GM18498 (cell line): ENCODE measurements at regions not wholly inside any gene's neighbourhood (a gene's known extent, or its start where the extent isn't known, plus 50 kb on each side); places are given as distances from the start of the nearest gene placed in this dataset.

Source experiments
- ATAC-seq: cut with Tn5 transposase; IDR thresholded peaks from one replicate; pipeline ENCODE4 v1.9.1; 2021; ENCODE audit warnings: mild to moderate bottlenecking, moderate library complexity; ENCODE audit not compliant: unreplicated experiment

GRCh38 chr18:71936744-71937143 lies 607.4 kb downstream of the CBLN2 start:
- no peak for ATAC-seq

- ATAC-seq = no peak
Observed at GRCh38 chr18:71919211-71919610, 624.9 kb downstream of the CBLN2 start.

GRCh38 chr18:71913641-71914040 lies 630.5 kb downstream of the CBLN2 start:
- no peak for ATAC-seq

- no peak for ATAC-seq
Observed at GRCh38 chr18:71902482-71902881, 641.7 kb downstream of the CBLN2 start.

- no peak for ATAC-seq
Observed at GRCh38 chr18:71899707-71900472, 644.3 kb downstream of the CBLN2 start.

- no peak for ATAC-seq
Observed at GRCh38 chr18:71899183-71899582, 645.0 kb downstream of the CBLN2 start.

GRCh38 chr18:71887509-71887908 lies 656.6 kb downstream of the CBLN2 start:
- no peak for ATAC-seq

GRCh38 chr18:71878226-71878625 lies 665.9 kb downstream of the CBLN2 start:
- ATAC-seq = no peak

GRCh38 chr18:71873695-71874094 lies 670.4 kb downstream of the CBLN2 start:
- no peak for ATAC-seq

GRCh38 chr18:71865888-71866287 lies 678.3 kb downstream of the CBLN2 start:
- no peak for ATAC-seq

GRCh38 chr18:71850602-71851001 lies 693.5 kb downstream of the CBLN2 start:
- no peak for ATAC-seq

- no peak for ATAC-seq
Observed at GRCh38 chr18:71849407-71849806, 694.7 kb downstream of the CBLN2 start.

- no peak for ATAC-seq
Observed at GRCh38 chr18:71846716-71847115, 697.4 kb downstream of the CBLN2 start.

- no peak for ATAC-seq
Observed at GRCh38 chr18:71844814-71845213, 699.3 kb downstream of the CBLN2 start.

GRCh38 chr18:71842666-71843065 lies 701.5 kb downstream of the CBLN2 start:
- ATAC-seq = no peak

GRCh38 chr18:71837547-71837946 lies 706.6 kb downstream of the CBLN2 start:
- no peak for ATAC-seq

GRCh38 chr18:71832946-71833617 lies 711.1 kb downstream of the CBLN2 start:
- no peak for ATAC-seq

- ATAC-seq = no peak
Observed at GRCh38 chr18:71831039-71831438, 713.1 kb downstream of the CBLN2 start.

GRCh38 chr18:71827301-71827700 lies 716.8 kb downstream of the CBLN2 start:
- no peak for ATAC-seq

- ATAC-seq = no peak
Observed at GRCh38 chr18:71815305-71815704, 728.8 kb downstream of the CBLN2 start.

- ATAC-seq = no peak
Observed at GRCh38 chr18:71809711-71810110, 734.4 kb downstream of the CBLN2 start.

GRCh38 chr18:71808616-71809015 lies 735.5 kb downstream of the CBLN2 start:
- no peak for ATAC-seq
